GM23248 (cell line): ENCODE measurements at regions not wholly inside any gene's neighbourhood (a gene's known extent, or its start where the extent isn't known, plus 50 kb on each side); places are given as distances from the start of the nearest gene placed in this dataset.

Experiments
- EZH2 ChIP-seq: fragments of 200-600 bp; sonication (generic); IDR thresholded peaks from 2 replicates; pipeline ENCODE4 v1.6.1; 2018; ENCODE audit warnings: antibody characterized with exemption, mild to moderate bottlenecking; ENCODE audit not compliant: insufficient read depth, poor library complexity, severe bottlenecking
- EZH2phosphoT487 ChIP-seq: fragments of 200-600 bp; sonication (generic); IDR thresholded peaks from 2 replicates; pipeline ENCODE4 v1.6.1; 2018; ENCODE audit warnings: antibody characterized with exemption, moderate library complexity, mild to moderate bottlenecking, low read depth; ENCODE audit not compliant: insufficient read depth

DNA sequence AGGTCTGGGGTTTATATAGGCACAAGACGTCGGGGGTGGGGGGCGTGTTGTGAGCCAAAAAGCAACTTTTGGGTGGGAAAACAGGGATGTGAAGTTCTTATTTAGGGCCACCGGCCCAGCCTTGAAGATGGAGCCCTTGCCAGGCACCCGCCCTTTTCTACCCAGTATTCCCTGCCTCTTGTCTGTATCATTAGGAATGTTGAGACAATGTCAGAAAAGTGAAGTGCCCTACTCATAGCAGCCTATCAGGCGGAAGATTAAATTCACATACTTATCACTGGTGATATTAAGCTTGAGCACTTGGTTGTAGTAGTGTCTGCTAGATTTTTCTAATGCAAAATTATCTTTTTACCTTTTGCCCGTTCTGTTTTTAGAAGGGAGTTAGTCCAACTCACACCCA lies 293.5 kb downstream of the CDH10 start:
- TF ChIP-seq EZH2 (no peak), EZH2phosphoT487 (no peak)
